ENCODE measurements at regions not wholly inside any gene's neighbourhood (a gene's known extent, or its start where the extent isn't known, plus 50 kb on each side); places are given as distances from the start of the nearest gene placed in this dataset.

DNA sequence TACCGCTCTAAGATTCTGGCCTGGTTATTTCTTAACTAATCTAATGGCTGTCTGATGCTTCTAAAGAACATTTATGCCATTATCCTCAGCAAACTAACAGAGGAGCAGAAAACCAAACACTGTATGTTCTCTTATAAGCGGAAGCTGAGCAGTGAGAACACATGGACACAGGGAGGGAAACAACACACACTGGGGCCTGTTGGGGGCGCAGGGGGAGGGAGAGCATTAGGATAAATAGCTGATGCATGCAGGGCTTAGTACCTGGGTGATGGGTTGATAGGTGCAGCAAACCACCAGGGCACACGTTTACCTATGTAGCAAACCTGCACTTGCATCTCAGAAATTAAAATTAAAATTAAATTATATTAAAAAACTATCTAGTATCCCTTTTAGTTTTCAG, 853.5 kb downstream of the GATA3 start:
- Histone ChIP-seq H3K36me3 (no peaks in the 10 kb centered on the region), H3K4me3 (no peak overlapping the region), H4K20me1 (no peaks in the 10 kb centered on the region), H3K4me1 (no peaks in the 10 kb centered on the region), H3K27me3 (no peaks in the 10 kb centered on the region), H3K4me2 (no peak overlapping the region), H3K9ac (no peak overlapping the region), H3K9me3 (replicated peaks in 1 of 11) (no peaks in the 10 kb centered on the region), H3K27ac (no peak overlapping the region)
- TF ChIP-seq Cebpa-rat (IDR thresholded peaks at IDR 0.05), result no peak

DNA sequence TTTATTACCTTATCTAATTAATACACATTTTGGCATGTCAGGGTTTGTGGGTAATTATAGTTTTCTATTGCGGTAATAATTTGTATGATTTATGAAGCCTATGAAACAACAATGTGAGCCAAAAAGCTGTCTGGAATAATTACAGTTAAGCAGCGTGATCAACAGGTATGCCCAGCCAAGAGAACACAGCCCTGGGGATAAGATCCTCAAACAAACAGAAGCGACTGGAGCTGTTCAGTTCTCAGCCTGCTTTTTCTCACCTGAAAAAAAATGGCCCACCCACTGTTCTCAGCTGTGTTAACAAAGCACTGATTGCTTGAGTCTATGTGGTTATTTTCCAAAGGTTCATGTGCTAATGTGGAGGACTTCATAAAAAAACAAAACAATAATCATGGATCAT, 855.8 kb downstream of the GATA3 start:
- Histone ChIP-seq H3K4me2 (no peak overlapping the region), H3K9ac (no peak overlapping the region), H3K36me3 (no peaks in the 10 kb centered on the region), H3K4me3 (no peak overlapping the region), H3K27me3 (no peaks in the 10 kb centered on the region), H4K20me1 (no peaks in the 10 kb centered on the region), H3K4me1 (no peaks in the 10 kb centered on the region), H3K27ac (no peak overlapping the region), H3K9me3 (replicated peaks in 1 of 11) (no peaks in the 10 kb centered on the region)
- TF ChIP-seq Cebpa-rat (IDR thresholded peaks at IDR 0.05), result no peak

DNA sequence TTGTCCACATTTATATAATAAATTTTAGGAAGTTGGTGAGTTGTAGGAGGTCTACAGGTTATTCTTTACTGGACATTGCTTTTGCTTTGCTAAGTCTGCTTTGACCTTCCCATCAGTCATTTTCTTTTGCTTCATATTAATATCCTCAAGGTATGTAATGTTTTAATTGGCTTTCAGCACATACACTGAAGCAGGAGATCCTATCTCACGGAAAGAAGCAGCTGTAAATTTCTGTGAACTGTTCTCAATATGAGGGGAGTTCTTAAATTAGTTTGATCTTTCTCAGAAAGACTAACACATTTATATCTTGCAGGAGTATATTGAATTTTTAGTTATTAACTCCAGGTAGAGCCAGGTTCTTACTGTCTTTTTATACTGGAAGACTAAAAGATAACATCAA, 856.5 kb downstream of the GATA3 start:
- no peaks in the 10 kb centered on the region for H3K9me3 ChIP-seq (replicated peaks in 1 of 11)
- H4K20me1 ChIP-seq, result no peaks in the 10 kb centered on the region
- H3K4me2 ChIP-seq, result no peak overlapping the region
- no peak overlapping the region for H3K27ac ChIP-seq
- H3K36me3 ChIP-seq, result no peaks in the 10 kb centered on the region
- no peaks in the 10 kb centered on the region for H3K4me1 ChIP-seq
- H3K27me3 ChIP-seq, result no peaks in the 10 kb centered on the region
- H3K9ac ChIP-seq, result no peak overlapping the region
- no peak for TF ChIP-seq Cebpa-rat (IDR thresholded peaks at IDR 0.05)
- no peak overlapping the region for H3K4me3 ChIP-seq

DNA sequence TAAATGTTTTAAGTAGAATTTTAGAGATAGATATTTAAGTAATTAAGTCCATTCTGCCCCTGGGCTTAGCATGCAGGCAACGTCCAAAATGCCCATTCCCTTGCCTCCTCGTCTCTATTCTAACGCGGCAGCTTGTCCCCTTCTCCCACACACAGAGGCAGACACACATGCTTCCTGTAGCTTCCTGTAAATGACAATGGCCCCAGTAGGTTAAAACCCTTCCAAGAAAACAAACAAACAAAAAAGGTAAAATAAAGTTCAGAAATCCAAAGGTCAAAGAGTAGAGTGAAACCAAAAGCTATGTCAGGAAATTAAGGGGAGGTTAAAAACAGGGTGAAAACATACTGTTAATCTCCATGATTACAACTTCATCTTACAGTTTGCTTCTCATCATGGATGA, 857.6 kb downstream of the GATA3 start:
- no peaks in the 10 kb centered on the region for H3K9me3 ChIP-seq (replicated peaks in 1 of 11)
- TF ChIP-seq Cebpa-rat (IDR thresholded peaks at IDR 0.05), result no peak
- H3K27ac ChIP-seq, result no peak overlapping the region
- H3K9ac ChIP-seq, result no peak overlapping the region
- H3K4me3 ChIP-seq, result no peak overlapping the region
- H3K27me3 ChIP-seq, result no peaks in the 10 kb centered on the region
- no peaks in the 10 kb centered on the region for H3K36me3 ChIP-seq
- no peak overlapping the region for H3K4me2 ChIP-seq
- no peaks in the 10 kb centered on the region for H3K4me1 ChIP-seq
- H4K20me1 ChIP-seq, result no peaks in the 10 kb centered on the region

DNA sequence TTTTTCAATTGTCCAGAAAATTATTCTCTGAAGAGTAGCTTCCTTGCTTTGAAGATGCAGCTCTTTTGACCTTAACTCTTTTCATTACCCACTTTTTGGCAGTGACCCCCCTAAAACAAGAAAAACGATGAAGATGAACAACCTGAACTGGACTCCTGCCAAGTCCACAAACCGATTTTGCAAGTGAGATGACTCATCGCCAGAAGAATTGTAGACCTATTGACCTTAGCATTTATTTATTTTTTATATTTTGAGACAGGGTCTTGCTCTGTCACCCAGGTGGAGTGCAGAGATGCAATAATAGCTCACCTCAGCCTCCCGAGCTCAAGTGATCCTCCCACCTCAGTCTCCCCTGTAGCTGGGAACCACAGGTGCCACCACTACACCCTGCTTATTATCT, 859.2 kb downstream of the GATA3 start:
- no peaks in the 10 kb centered on the region for H3K27me3 ChIP-seq
- no peaks in the 10 kb centered on the region for H3K9me3 ChIP-seq (replicated peaks in 1 of 11)
- no peak overlapping the region for H3K4me3 ChIP-seq
- no peak overlapping the region for H3K4me2 ChIP-seq
- no peak for TF ChIP-seq Cebpa-rat (IDR thresholded peaks at IDR 0.05)
- no peaks in the 10 kb centered on the region for H4K20me1 ChIP-seq
- no peak overlapping the region for H3K27ac ChIP-seq
- H3K9ac ChIP-seq, result no peak overlapping the region
- no peaks in the 10 kb centered on the region for H3K4me1 ChIP-seq
- no peaks in the 10 kb centered on the region for H3K36me3 ChIP-seq

DNA sequence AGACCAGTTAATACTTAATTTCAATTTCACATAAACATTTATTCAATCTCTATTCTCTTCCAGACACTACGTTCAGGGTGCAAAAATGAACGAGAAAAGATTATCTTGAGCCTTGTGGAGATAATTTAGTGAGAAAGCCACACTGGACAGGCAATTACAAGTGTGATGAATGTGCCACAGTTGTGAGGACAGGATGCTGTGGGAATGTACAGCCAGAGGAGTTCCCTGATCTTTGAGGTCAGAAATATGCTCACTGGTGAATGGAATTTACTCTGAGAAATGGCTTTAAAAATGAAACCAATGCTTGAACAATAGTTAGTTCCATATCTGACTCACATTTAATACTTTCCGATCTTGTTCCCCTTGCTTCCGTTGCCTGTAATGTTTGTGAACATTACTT, 864.8 kb downstream of the GATA3 start:
- no peak for TF ChIP-seq Cebpa-rat (IDR thresholded peaks at IDR 0.05)
- H3K9ac ChIP-seq, result no peak overlapping the region

DNA sequence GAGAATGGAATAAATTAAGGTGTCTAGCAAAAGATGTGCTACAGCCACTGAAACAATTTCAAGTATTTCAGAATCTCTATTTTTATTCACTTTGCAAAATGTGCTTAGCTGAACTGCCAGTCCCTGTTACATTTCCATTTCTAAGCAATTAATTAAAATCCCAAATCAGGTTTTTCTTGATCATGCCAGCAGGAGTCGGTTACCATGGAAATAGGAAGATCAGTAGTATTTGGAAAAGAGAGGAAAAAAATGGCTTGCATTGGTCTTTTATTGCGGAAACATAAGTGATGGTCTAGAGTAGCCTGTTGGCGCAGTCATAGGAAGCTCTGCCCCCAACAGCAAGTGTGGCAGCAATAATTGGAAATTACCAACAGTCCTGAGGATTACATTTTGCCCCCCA, 867.1 kb downstream of the GATA3 start:
- H4K20me1 ChIP-seq, result no peaks in the 10 kb centered on the region
- H3K9ac ChIP-seq, result no peak overlapping the region
- H3K27ac ChIP-seq, result no peak overlapping the region
- H3K4me1 ChIP-seq, result no peaks in the 10 kb centered on the region
- H3K27me3 ChIP-seq, result no peaks in the 10 kb centered on the region
- no peak overlapping the region for H3K4me3 ChIP-seq
- TF ChIP-seq Cebpa-rat (IDR thresholded peaks at IDR 0.05), result no peak
- H3K4me2 ChIP-seq, result no peak overlapping the region
- no peaks in the 10 kb centered on the region for H3K36me3 ChIP-seq
- no peaks in the 10 kb centered on the region for H3K9me3 ChIP-seq (replicated peaks in 1 of 11)

More for the DNA sequence above, 864.8 kb downstream of the GATA3 start:
- H3K4me1 ChIP-seq, result no peaks in the 10 kb centered on the region
- H3K4me2 ChIP-seq, result no peak overlapping the region
- no peaks in the 10 kb centered on the region for H3K36me3 ChIP-seq
- H3K9me3 ChIP-seq (replicated peaks in 1 of 11), result no peaks in the 10 kb centered on the region
- H3K27ac ChIP-seq, result no peak overlapping the region
- no peaks in the 10 kb centered on the region for H4K20me1 ChIP-seq
- no peak overlapping the region for H3K4me3 ChIP-seq
- H3K27me3 ChIP-seq, result no peaks in the 10 kb centered on the region

DNA sequence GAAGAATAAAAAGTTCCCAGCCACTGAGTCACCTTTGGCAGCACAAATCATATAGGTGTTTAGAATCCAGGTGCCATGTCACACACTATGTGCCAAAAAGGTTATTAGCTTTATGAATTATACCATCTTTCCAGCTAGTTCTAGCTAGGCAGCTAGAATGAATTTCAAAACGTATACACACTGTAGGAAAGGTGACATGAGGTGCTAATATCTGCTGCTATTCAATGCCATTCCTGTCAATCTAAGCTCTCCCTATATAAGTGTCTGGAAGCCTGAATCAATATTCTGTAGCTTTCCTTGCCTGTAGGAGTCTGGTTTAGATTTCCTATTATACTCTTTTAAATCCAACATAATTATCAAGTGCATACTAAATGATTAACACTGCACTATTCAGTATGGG, 868.6 kb downstream of the GATA3 start:
- H3K9ac ChIP-seq, result no peak overlapping the region
- TF ChIP-seq Cebpa-rat (IDR thresholded peaks at IDR 0.05), result no peak
- no peak overlapping the region for H3K4me2 ChIP-seq
- H4K20me1 ChIP-seq, result no peaks in the 10 kb centered on the region
- H3K36me3 ChIP-seq, result no peaks in the 10 kb centered on the region
- H3K27me3 ChIP-seq, result no peaks in the 10 kb centered on the region
- no peaks in the 10 kb centered on the region for H3K4me1 ChIP-seq
- H3K9me3 ChIP-seq (replicated peaks in 1 of 11), result no peaks in the 10 kb centered on the region
- no peak overlapping the region for H3K27ac ChIP-seq
- no peak overlapping the region for H3K4me3 ChIP-seq

DNA sequence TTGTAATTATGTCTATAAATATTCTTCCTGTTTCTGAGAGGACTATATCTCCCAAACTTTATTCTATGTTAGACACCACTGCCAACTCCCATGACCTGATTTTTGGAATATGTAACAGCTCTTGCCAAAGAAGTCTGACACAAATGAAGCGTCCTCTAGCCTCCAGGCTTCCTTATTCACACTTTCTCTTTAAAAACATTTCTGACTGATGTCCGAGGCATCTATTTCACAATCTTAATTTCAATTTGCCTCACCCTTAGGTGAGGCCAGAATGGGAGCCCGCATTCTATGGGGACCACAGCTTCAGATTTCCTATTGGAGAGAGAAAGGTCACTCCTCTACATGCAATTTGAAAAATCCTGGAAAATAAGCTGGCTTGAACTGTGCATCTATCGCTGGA, 873.2 kb downstream of the GATA3 start:
- H3K27me3 ChIP-seq, result no peaks in the 10 kb centered on the region
- H3K4me1 ChIP-seq, result no peaks in the 10 kb centered on the region
- peak in 1 of 11 experiments; percentile 38; a peak in 1 of 22 replicates for TF ChIP-seq Cebpa-rat (IDR thresholded peaks at IDR 0.05)
- H3K9ac ChIP-seq, result no peak overlapping the region
- H3K36me3 ChIP-seq, result no peaks in the 10 kb centered on the region
- no peak overlapping the region for H3K4me2 ChIP-seq
- H3K27ac ChIP-seq, result no peak overlapping the region
- no peaks in the 10 kb centered on the region for H3K9me3 ChIP-seq (replicated peaks in 1 of 11)
- no peak overlapping the region for H3K4me3 ChIP-seq
- no peaks in the 10 kb centered on the region for H4K20me1 ChIP-seq

DNA sequence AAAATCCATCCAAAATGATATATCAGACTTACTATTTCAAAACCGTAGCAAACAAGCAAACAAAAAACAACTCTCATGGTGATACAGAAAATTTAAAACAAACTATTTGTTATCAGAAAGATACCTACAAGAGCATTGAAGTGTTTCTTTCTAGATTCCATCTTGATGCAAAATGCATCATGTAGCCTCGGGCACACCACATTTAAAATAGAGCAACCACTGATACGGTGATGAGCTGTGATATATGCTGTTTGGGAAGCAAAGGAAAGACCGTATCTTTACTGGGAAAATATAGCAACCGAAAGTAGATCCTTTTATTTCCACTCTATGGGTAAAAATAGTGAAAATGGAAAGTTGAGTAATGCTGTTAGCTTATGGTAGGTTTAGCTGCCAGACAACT, 892.0 kb downstream of the GATA3 start:
- no peak for TF ChIP-seq Cebpa-rat (IDR thresholded peaks at IDR 0.05)
- Histone ChIP-seq H3K4me2 (no peak overlapping the region), H3K4me1 (no peaks in the 10 kb centered on the region), H3K36me3 (no peaks in the 10 kb centered on the region), H3K9ac (no peak overlapping the region), H3K27ac (no peak overlapping the region), H3K9me3 (replicated peaks in 1 of 11) (no peaks in the 10 kb centered on the region), H4K20me1 (no peaks in the 10 kb centered on the region), H3K4me3 (no peak overlapping the region), H3K27me3 (no peaks in the 10 kb centered on the region)

DNA sequence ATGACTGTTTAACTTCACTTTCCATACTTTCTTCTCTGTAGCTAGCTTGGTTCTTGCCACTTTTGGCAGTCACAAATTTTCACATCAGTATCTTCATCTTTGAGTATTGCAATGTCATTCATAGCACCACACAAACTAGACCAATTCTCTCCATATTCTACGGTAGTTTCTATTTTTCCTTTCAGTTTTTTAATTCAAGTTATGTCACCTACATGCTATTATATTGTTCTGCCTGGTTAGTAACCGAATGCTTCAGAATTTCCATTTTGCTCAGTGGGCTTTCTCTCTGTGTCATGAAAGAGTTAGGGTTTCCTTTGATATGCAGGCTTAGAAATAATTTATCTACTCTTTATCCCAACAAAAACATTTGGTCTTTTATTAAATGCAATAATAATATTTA, 896.5 kb downstream of the GATA3 start:
- no peak for TF ChIP-seq Cebpa-rat (IDR thresholded peaks at IDR 0.05)
- H3K9me3 ChIP-seq (replicated peaks in 1 of 11), result 0 out of 22 replicates have a peak, but pooled peaks cover 0 to 4% (median 0%) of the 10 kb centered on the region in 11 experiments

More for the DNA sequence above, 896.5 kb downstream of the GATA3 start:
- Histone ChIP-seq H3K4me2 (no peak overlapping the region), H3K27me3 (no peaks in the 10 kb centered on the region), H3K4me3 (no peak overlapping the region), H3K27ac (no peak overlapping the region), H3K9ac (no peak overlapping the region), H4K20me1 (no peaks in the 10 kb centered on the region), H3K36me3 (no peaks in the 10 kb centered on the region), H3K4me1 (no peaks in the 10 kb centered on the region)
